GM06990 (cell line): ENCODE measurements at regions not wholly inside any gene's neighbourhood (a gene's known extent, or its start where the extent isn't known, plus 50 kb on each side); places are given as distances from the start of the nearest gene placed in this dataset.

Experiments used
- DNase-seq: peaks from one replicate; pipeline ENCODE4 v3.0.0-alpha.2; 2011; ENCODE audit not compliant: insufficient read length; ENCODE audit errors: extremely low read depth
- H3K27me3 ChIP-seq: replicated peaks from 2 replicates; pipeline ENCODE4 v1.6.0; 2011; ENCODE audit warnings: low read length; ENCODE audit not compliant: control insufficient read depth, insufficient read depth
- H3K36me3 ChIP-seq: 2 replicates; pipeline ENCODE4 v1.5.1; 2011; ENCODE audit warnings: low read length; ENCODE audit not compliant: control insufficient read depth, insufficient read depth
- H3K4me3 ChIP-seq: replicated peaks from 2 replicates; pipeline ENCODE4 v1.5.1; 2011; ENCODE audit warnings: low read depth, mild to moderate bottlenecking, control low read depth, low read length
- TF ChIP-seq, protein P1 (sequence below): IDR thresholded peaks from 2 replicates; pipeline ENCODE4 v1.5.1; 2011; ENCODE audit warnings: low read length, control low read depth, mild to moderate bottlenecking, inconsistent platforms; ENCODE audit not compliant: insufficient read depth, poor library complexity, severe bottlenecking

DNA sequence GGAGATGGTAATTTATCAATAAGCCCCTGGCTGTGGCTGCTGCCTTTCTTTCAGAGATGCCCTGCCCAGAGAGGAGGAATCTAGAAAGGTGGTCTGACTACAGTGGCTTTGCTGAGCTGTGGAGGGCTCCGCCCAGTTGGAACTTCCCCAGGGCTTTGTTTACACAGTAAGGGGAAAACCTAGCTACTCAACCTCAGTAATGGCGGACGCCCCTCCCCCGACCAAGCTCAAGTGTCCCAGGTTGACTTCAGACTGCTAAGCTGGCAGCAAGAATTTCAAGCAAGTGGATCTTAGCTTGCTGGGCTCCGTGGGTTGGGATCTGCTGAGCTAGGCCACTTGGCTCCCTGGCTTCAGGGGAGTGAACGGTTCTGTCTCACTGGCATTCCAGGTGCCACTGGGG lies 865.4 kb upstream of the ACO1 start:
- no peaks in the 10 kb centered on the region for H3K27me3 ChIP-seq
- no peaks in the 10 kb centered on the region for H3K36me3 ChIP-seq
- no peak for DNase-seq
- no peak overlapping the region for H3K4me3 ChIP-seq
- TF ChIP-seq, protein P1, sequence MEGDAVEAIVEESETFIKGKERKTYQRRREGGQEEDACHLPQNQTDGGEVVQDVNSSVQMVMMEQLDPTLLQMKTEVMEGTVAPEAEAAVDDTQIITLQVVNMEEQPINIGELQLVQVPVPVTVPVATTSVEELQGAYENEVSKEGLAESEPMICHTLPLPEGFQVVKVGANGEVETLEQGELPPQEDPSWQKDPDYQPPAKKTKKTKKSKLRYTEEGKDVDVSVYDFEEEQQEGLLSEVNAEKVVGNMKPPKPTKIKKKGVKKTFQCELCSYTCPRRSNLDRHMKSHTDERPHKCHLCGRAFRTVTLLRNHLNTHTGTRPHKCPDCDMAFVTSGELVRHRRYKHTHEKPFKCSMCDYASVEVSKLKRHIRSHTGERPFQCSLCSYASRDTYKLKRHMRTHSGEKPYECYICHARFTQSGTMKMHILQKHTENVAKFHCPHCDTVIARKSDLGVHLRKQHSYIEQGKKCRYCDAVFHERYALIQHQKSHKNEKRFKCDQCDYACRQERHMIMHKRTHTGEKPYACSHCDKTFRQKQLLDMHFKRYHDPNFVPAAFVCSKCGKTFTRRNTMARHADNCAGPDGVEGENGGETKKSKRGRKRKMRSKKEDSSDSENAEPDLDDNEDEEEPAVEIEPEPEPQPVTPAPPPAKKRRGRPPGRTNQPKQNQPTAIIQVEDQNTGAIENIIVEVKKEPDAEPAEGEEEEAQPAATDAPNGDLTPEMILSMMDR, result no peak

DNA sequence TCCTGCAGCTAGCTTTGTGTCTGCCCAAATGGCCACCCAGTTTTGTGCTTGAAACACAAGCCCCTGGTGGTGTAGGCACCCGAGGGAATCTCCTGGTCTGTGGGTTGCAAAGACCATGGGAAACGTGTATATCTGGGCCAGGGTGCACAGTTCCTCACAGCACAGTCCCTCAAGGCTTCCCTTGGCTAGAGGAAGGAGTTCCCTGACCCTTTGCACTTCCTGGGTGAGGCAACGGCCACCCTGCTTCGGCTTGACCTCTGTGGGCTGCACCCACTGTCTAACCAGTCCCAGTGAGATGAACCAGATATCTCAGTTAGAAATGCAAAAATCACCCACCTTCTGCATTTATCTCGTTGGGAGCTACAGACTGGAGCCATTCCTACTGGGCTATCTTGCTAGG lies 865.0 kb upstream of the ACO1 start:
- TF ChIP-seq, protein P1, result no peak
- DNase-seq, result no peak
- H3K36me3 ChIP-seq, result no peaks in the 10 kb centered on the region
- no peaks in the 10 kb centered on the region for H3K27me3 ChIP-seq
- no peak overlapping the region for H3K4me3 ChIP-seq

DNA sequence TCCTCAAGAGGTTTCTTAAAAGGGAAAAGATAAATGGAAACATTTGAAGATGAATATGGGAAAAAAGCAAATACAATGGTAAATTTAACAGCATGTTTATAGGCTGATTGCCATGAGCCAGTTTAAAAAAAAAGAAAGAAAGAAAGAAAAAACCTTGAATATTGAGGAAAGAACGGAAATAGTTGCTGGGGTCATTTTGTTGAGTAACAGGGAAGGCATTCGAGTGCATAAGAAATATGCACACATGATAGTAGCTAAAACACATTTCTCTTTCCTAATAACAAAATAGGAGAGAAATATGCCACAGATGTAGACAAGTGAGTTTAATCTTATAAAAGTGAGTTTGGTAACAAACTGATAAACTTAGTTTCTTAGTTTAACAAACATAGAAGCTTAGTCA lies 864.6 kb upstream of the ACO1 start:
- H3K36me3 ChIP-seq, result no peaks in the 10 kb centered on the region
- H3K4me3 ChIP-seq, result no peak overlapping the region
- no peaks in the 10 kb centered on the region for H3K27me3 ChIP-seq
- DNase-seq, result no peak
- TF ChIP-seq, protein P1, result no peak

DNA sequence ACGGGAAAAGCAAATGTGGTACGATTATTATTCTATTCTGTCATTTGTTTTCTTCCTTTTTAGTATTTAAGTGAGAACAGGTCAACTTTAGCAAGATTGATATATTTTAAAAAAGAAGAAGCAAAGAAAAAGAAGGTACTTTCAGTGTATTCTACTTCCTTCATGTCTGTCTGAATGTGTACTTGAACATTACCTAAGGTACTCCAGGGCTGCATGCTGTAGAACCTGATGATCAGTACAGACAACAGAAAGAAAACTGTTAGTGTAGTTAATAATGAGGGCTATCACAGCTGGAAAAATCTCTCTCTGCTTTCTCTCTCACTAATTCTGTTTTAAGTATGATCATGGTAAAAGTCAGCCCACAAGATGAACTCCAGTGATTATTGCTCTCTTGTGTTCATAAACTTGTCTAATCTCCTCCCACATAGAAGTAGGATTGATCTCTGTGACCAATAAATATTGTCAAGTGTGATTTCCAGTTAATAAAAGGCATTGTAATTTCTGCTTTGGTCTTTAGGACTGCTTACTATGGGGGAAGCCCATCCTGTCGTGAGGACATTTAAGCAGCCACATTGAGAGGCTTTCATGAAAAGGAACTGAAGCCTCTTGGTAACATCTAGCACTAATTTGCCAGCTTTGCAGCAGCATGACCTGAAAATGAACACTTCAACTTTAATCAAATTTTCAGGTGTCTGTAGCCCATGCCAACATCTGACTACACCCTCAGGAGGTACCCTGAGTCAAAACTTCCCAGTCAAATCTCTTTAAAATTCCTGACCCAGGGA lies 864.0 kb upstream of the ACO1 start:
- no peak for DNase-seq
- TF ChIP-seq, protein P1, result no peak
- no peaks in the 10 kb centered on the region for H3K36me3 ChIP-seq

DNA sequence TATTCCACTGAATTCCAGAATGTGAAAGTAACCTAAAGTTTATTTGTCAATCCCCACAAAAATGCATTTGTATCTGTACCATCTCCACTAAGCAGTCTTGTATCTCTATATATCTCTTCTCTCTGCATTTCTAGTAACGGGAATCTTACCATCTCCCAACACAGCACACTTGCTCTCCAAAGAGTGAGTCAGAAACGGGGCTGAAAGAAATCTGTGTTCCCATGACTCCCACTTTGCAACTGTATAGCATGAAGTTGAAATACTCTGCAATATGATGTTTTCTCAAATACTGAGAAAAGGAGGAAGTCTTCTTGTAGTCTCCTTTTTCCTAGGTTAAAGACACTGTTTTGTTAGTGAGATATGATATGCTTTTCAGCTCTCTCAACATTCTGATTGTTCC lies 848.8 kb upstream of the ACO1 start:
- TF ChIP-seq, protein P1, result no peak
- Histone ChIP-seq H3K36me3 (no peaks in the 10 kb centered on the region), H3K4me3 (no peak overlapping the region), H3K27me3 (no peaks in the 10 kb centered on the region)
- DNase-seq, result no peak

More for the DNA sequence above, 864.0 kb upstream of the ACO1 start:
- Histone ChIP-seq H3K4me3 (no peak overlapping the region), H3K27me3 (no peaks in the 10 kb centered on the region)
